Effector memory CD4-positive, alpha-beta T cell (primary cell): ENCODE measurements at regions not wholly inside any gene's neighbourhood (a gene's known extent, or its start where the extent isn't known, plus 50 kb on each side); places are given as distances from the start of the nearest gene placed in this dataset.
"Not testable (repeated sequence)": the region's sequence is repeated elsewhere in the genome, so short reads cannot be mapped to it uniquely, and the experiment has no call there.

ENCODE experiments used
- DNase-seq, 3 donors: peaks; one replicate each; pipeline ENCODE4 v3.0.0-alpha.2; 2020
- H3K27ac ChIP-seq: 2 replicates; pipeline ENCODE4 v1.7.0; 2013; ENCODE audit warnings: mild to moderate bottlenecking, low read length, moderate library complexity; ENCODE audit not compliant: insufficient read depth, poor library complexity, severe bottlenecking
- H3K27me3 ChIP-seq: replicated peaks from 2 replicates; pipeline ENCODE4 v1.7.0; 2013; ENCODE audit warnings: mild to moderate bottlenecking, low read length; ENCODE audit not compliant: insufficient read depth, control insufficient read depth, poor library complexity, severe bottlenecking
- H3K36me3 ChIP-seq: 2 replicates; pipeline ENCODE4 v1.7.0; 2013; ENCODE audit warnings: mild to moderate bottlenecking, low read length, moderate library complexity; ENCODE audit not compliant: control insufficient read depth, insufficient read depth
- H3K4me1 ChIP-seq: 2 replicates; pipeline ENCODE4 v1.7.0; 2013; ENCODE audit warnings: low read length, mild to moderate bottlenecking; ENCODE audit not compliant: control insufficient read depth, insufficient read depth, poor library complexity, severe bottlenecking
- H3K4me3 ChIP-seq: 2 replicates; pipeline ENCODE4 v1.7.0; 2013; ENCODE audit warnings: low read length, low read depth, mild to moderate bottlenecking; ENCODE audit not compliant: insufficient read depth, poor library complexity, severe bottlenecking
- H3K9me3 ChIP-seq: 2 replicates; pipeline ENCODE4 v1.7.0; 2013; ENCODE audit warnings: mild to moderate bottlenecking, low read length, moderate library complexity; ENCODE audit not compliant: control insufficient read depth

DNA sequence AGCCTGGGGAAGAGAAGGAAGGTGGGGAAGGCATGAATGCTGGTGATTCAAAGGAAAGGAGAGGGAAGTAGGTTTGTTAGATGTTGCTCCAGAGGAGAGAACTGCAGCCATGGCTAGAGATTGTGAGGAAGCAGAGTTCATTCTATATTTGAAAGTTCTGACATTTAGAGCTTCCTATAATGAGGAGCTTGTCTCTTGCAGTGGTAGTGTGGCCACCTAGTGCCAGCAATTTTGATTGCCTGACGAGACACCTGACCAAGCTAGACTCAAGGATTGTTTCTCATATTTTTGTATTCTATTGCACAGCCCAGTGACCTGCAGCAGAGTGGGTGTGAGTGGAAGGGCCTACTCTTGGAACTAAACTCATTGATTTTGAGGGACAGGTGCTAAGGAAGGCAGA lies 116.2 kb upstream of the GOLGA6L4 start:
- H3K36me3 ChIP-seq, DNase-seq, H3K4me1 ChIP-seq, H3K4me3 ChIP-seq, H3K27me3 ChIP-seq, H3K27ac ChIP-seq, H3K9me3 ChIP-seq: not testable (repeated sequence)

- H3K27ac ChIP-seq, H3K9me3 ChIP-seq, H3K36me3 ChIP-seq, H3K4me1 ChIP-seq, DNase-seq, H3K4me3 ChIP-seq, H3K27me3 ChIP-seq: not testable (repeated sequence)
These were observed 114.7 kb upstream of the GOLGA6L4 start for GRCh38 chr15:84120903-84121302.

GRCh38 chr15:84128706-84129105 lies 106.9 kb upstream of the GOLGA6L4 start:
- not testable (repeated sequence) for H3K4me1 ChIP-seq, H3K27ac ChIP-seq, H3K9me3 ChIP-seq, DNase-seq, H3K27me3 ChIP-seq, H3K36me3 ChIP-seq, H3K4me3 ChIP-seq

- H3K4me1 ChIP-seq, H3K27ac ChIP-seq, DNase-seq, H3K9me3 ChIP-seq, H3K4me3 ChIP-seq, H3K27me3 ChIP-seq, H3K36me3 ChIP-seq: not testable (repeated sequence)
These were observed 105.3 kb upstream of the GOLGA6L4 start for GRCh38 chr15:84130098-84130831.

DNA sequence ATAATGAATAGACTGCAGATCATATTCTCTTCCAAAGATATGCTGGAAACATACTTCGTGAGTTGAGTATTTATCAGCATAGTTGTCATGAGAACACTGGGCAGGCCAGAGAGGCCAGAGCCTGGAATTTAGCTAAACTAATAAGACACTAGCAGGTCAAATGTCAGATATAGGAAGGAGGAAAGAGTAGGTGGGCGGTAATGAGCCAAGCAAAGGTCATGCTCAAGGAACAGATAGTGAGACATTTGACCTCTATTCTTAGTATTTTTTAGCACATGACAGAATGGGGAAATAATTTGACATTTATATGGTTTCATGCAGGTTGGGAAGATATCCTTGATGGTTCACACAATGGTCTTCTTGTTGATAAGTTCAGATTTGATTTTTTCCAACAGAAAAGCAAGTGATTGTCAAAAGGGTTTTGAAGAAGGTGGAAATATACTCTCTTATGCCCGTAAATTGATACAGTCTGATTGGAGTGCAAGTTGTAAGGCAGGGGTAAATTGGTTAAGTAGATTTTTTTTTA lies 99.6 kb upstream of the GOLGA6L4 start:
- H3K36me3 ChIP-seq, H3K27ac ChIP-seq, H3K27me3 ChIP-seq, DNase-seq, H3K4me3 ChIP-seq, H3K4me1 ChIP-seq, H3K9me3 ChIP-seq: not testable (repeated sequence)

GRCh38 chr15:84142888-84143337 lies 92.7 kb upstream of the GOLGA6L4 start:
- H3K9me3 ChIP-seq: no peaks in the 10 kb centered on the region
- H3K27ac ChIP-seq: no peak overlapping the region
- no peak overlapping the region for H3K4me3 ChIP-seq
- peak; percentile 34 to 66 (median 39) for DNase-seq
- no peaks in the 10 kb centered on the region for H3K4me1 ChIP-seq
- H3K27me3 ChIP-seq: no peaks in the 10 kb centered on the region
- no peaks in the 10 kb centered on the region for H3K36me3 ChIP-seq

- H3K9me3 ChIP-seq: no peaks in the 10 kb centered on the region
- no peaks in the 10 kb centered on the region for H3K27me3 ChIP-seq
- no peak overlapping the region for H3K4me3 ChIP-seq
- DNase-seq: no peak
- H3K4me1 ChIP-seq: no peaks in the 10 kb centered on the region
- no peak overlapping the region for H3K27ac ChIP-seq
- no peaks in the 10 kb centered on the region for H3K36me3 ChIP-seq
These were observed 91.7 kb upstream of the GOLGA6L4 start for GRCh38 chr15:84143753-84144314.

- H3K27me3 ChIP-seq, DNase-seq, H3K4me3 ChIP-seq, H3K27ac ChIP-seq, H3K4me1 ChIP-seq, H3K36me3 ChIP-seq, H3K9me3 ChIP-seq: not testable (repeated sequence)
These were observed 90.6 kb upstream of the GOLGA6L4 start for GRCh38 chr15:84144946-84145345.

DNA sequence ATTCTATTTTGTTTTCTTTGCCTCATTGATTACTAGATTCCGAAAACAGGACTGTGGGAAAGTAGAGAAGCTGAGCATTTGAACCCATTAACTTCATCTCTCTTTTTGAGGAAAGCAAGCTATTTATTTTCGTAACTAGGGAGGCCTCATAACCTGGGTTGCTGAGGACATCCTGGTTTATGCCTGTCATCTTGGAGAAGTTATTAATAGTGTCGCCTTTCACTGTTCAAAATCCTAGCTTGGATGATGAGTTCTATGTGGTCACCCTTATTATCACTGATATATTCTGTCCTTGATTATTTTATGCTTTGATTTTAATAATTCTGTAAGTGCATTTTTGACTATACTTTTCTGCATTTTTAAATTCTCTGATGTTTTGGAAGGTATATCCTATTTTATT lies 89.3 kb upstream of the GOLGA6L4 start:
- H3K4me1 ChIP-seq, H3K27ac ChIP-seq, H3K4me3 ChIP-seq, H3K36me3 ChIP-seq, H3K27me3 ChIP-seq, DNase-seq, H3K9me3 ChIP-seq: not testable (repeated sequence)

- not testable (repeated sequence) for H3K4me1 ChIP-seq, DNase-seq, H3K27me3 ChIP-seq, H3K27ac ChIP-seq, H3K9me3 ChIP-seq, H3K36me3 ChIP-seq, H3K4me3 ChIP-seq
These were observed 88.3 kb upstream of the GOLGA6L4 start for GRCh38 chr15:84147307-84147706.
